Activated CD8-positive, alpha-beta T cell treated with anti-CD3 and anti-CD28 coated beads for 36 hours (primary cell): ENCODE measurements at regions not wholly inside any gene's neighbourhood (a gene's known extent, or its start where the extent isn't known, plus 50 kb on each side); places are given as distances from the start of the nearest gene placed in this dataset.

Source experiments
- ATAC-seq: fragments of 200-7000 bp; cut with Tn5 transposase; one replicate; pipeline ENCODE4 v1.10.0; 2021; ENCODE audit warnings: mild to moderate bottlenecking, moderate library complexity
- CTCF ChIA-PET: fragments of 350-600 bp; sonication (Branson Sonifier 250); formaldehyde crosslinking; loops from one replicate; lab custom pipeline; 2021; ENCODE audit warnings: antibody characterized with exemption; lab: Charles Lee
- POLR2A ChIA-PET: fragments of 350-600 bp; sonication (Branson Sonifier 250); formaldehyde crosslinking; loops from one replicate; lab custom pipeline; 2021; ENCODE audit warnings: antibody characterized with exemption; lab: Charles Lee
- DNase-seq: peaks from one replicate; pipeline ENCODE4 v3.0.0-alpha.2; 2020
- H3K27ac Mint-ChIP-seq: one replicate; pipeline ENCODE4 v1.8.0; 2021; ENCODE audit warnings: mild to moderate bottlenecking, mixed read lengths
- H3K27me3 Mint-ChIP-seq: one replicate; pipeline ENCODE4 v1.8.0; 2021; ENCODE audit warnings: mixed read lengths
- H3K36me3 Mint-ChIP-seq: one replicate; pipeline ENCODE4 v1.8.0; 2021; ENCODE audit warnings: low read depth, mixed read lengths
- H3K4me1 Mint-ChIP-seq: one replicate; pipeline ENCODE4 v1.8.0; 2021; ENCODE audit warnings: low read depth, mixed read lengths
- H3K4me3 Mint-ChIP-seq: one replicate; pipeline ENCODE4 v1.8.0; 2021; ENCODE audit warnings: mild to moderate bottlenecking, moderate library complexity, mixed read lengths
- H3K9me3 Mint-ChIP-seq: one replicate; pipeline ENCODE4 v1.8.0; 2021; ENCODE audit warnings: mixed read lengths
- CTCF ChIP-seq: fragments of 200-600 bp; IDR thresholded peaks from one replicate; pipeline ENCODE4 v1.8.0; 2022; ENCODE audit warnings: antibody characterized with exemption, mild to moderate bottlenecking
- intact Hi-C: fragments of 100-400 bp; cut with micrococcal nuclease; formaldehyde crosslinking; loops from one replicate; pipeline ENCODE4 v1.10.0; 2022

GRCh38 chr7:13442226-13442625, 547.2 kb downstream of the ETV1 start:
- Mint-ChIP-seq H3K36me3 (no peaks in the 10 kb centered on the region), H3K27me3 (no peaks in the 10 kb centered on the region), H3K4me1 (no peaks in the 10 kb centered on the region), H3K27ac (no peak overlapping the region), H3K9me3 (no peaks in the 10 kb centered on the region), H3K4me3 (no peak overlapping the region)
- intact Hi-C loops: no loop called here
- TF ChIP-seq CTCF: no peak
- DNase-seq (no peak), ATAC-seq (no peak)
- ChIA-PET POLR2A (no interaction called here), CTCF (no interaction called here)

DNA sequence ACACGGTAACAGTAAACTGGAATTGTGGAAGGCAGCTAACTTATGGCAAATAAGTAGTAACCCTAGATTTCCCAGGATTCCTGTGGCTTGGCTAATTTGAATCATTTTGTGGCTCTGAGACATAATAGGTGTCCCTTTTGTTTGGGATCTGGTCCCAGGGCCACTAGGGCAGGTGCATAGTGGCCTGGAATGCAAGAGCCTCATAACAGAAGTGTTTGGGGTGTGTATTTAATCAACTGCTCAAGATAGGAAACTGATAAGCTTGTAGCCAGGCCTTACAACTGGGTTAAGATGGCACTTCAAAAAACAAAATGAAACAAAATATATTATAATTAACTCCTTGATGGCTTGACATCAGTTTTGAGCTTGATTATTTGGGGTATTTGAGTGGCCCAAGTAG, 541.8 kb downstream of the ETV1 start:
- H3K9me3 Mint-ChIP-seq: peaks cover 1% of the 10 kb centered on the region
- no peak for ATAC-seq
- CTCF ChIA-PET: no interaction called here
- intact Hi-C loops: no loop called here
- H3K36me3 Mint-ChIP-seq: no peaks in the 10 kb centered on the region
- TF ChIP-seq CTCF: no peak
- DNase-seq: no peak
- H3K4me3 Mint-ChIP-seq: no peak overlapping the region
- H3K4me1 Mint-ChIP-seq: no peaks in the 10 kb centered on the region
- POLR2A ChIA-PET: no interaction called here
- H3K27me3 Mint-ChIP-seq: no peaks in the 10 kb centered on the region
- H3K27ac Mint-ChIP-seq: no peak overlapping the region

DNA sequence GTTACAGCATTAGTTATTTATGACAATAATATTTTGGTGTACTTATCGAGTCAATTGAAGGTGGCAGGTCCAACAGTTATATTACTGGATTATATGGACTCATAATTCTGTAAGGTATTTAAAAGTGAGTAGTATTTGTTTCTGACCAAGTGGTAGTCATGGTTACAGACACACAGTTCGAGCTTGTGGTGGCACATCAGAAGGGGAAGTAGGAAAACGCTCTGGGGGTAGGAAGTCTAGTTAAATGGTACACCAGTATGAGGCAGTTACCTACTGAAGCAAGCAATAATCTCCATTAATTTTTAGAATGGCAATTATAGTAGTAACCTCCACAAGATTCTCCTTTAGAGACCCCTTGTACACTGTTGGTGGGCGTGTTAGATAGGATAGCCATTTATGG, 541.2 kb downstream of the ETV1 start:
- H3K4me1 Mint-ChIP-seq: no peaks in the 10 kb centered on the region
- no peak overlapping the region for H3K4me3 Mint-ChIP-seq
- DNase-seq (no peak), ATAC-seq (no peak)
- CTCF ChIA-PET: no interaction called here
- no peaks in the 10 kb centered on the region for H3K36me3 Mint-ChIP-seq
- peaks cover 1% of the 10 kb centered on the region for H3K9me3 Mint-ChIP-seq
- POLR2A ChIA-PET: no interaction called here
- intact Hi-C loops: no loop called here
- no peaks in the 10 kb centered on the region for H3K27me3 Mint-ChIP-seq
- no peak for TF ChIP-seq CTCF
- H3K27ac Mint-ChIP-seq: no peak overlapping the region

DNA sequence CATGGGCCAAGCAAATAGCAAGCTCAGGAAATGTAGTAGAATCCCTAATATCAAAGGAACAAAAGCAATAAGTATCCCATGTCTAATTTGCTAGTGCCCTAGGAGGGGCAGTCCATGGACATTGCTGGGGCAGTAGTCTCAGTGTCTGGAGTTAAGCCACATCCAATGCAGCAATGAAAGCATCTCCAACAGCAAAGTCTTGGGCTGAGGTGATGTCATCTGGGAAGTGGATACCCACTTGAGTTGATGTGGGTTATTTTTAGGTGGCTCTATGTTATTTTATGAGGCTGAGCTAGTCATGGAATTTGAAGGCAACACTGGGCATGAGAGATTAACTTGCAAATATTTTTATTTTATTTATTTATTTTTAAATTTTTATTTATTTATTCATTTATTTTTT, 540.0 kb downstream of the ETV1 start:
- DNase-seq (no peak), ATAC-seq (no peak)
- no peak overlapping the region for H3K4me3 Mint-ChIP-seq
- CTCF ChIA-PET: no interaction called here
- POLR2A ChIA-PET: no interaction called here
- H3K27ac Mint-ChIP-seq: no peak overlapping the region
- no peaks in the 10 kb centered on the region for H3K27me3 Mint-ChIP-seq
- TF ChIP-seq CTCF: no peak
- peaks cover 1% of the 10 kb centered on the region for H3K9me3 Mint-ChIP-seq
- intact Hi-C loops: no loop called here
- H3K36me3 Mint-ChIP-seq: no peaks in the 10 kb centered on the region
- H3K4me1 Mint-ChIP-seq: no peaks in the 10 kb centered on the region

DNA sequence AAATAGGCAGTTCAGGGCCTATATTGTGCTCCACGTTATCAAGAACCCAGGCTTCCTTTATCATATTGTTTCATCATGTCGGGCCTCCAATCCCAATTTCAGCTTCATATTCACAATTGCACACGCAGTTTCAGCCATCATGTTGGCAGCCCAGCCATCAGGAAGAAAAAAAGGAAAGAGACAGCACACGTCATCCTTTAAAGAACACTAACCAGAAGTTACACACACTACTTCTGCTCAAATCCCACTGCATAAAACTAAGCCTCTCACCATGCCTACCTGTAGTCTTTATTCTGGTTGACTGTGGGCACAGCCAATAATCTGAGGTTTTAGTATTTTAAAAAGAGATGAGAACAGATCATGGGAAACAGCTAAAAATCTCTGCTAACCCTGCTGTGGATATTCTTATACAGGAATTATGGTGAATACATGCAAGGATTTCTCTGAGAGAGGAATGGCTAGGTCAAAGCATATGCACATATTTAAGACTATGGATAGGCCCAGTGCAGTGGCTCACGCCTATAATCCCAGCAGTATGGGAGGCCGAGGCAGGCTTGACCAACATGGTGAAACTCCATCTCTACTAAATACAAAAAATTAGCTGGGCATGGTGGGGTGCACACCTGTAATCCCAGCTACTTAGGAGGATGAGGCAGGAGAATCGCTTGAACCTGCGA, 534.4 kb downstream of the ETV1 start:
- ATAC-seq (no peak), DNase-seq (no peak)
- Mint-ChIP-seq H3K27me3 (no peaks in the 10 kb centered on the region), H3K36me3 (no peaks in the 10 kb centered on the region), H3K4me1 (no peaks in the 10 kb centered on the region), H3K4me3 (no peak overlapping the region), H3K27ac (no peak overlapping the region), H3K9me3 (peaks cover 1% of the 10 kb centered on the region)
- POLR2A ChIA-PET: no interaction called here
- TF ChIP-seq CTCF: no peak
- CTCF ChIA-PET: no interaction called here
- intact Hi-C loops: no loop called here
